Sigmoid colon (tissue), 6 donors: ENCODE measurements at regions not wholly inside any gene's neighbourhood (a gene's known extent, or its start where the extent isn't known, plus 50 kb on each side); places are given as distances from the start of the nearest gene placed in this dataset.

ENCODE experiments used
- DNase-seq: peaks from one replicate; pipeline ENCODE4 v3.0.0-alpha.2; 2019
- H3K27ac ChIP-seq, 4 donors: fragments of 200-600 bp; sonication (generic); one replicate each; pipeline ENCODE4 v1.5.1; 2016 to 2019; ENCODE audit warnings: mild to moderate bottlenecking in 1 of 4
- H3K27me3 ChIP-seq, 3 donors: fragments of 200-600 bp; sonication (generic); one replicate each; pipeline ENCODE4 v1.5.1; 2019; ENCODE audit warnings: mild to moderate bottlenecking in 1 of 3
- H3K36me3 ChIP-seq, 4 donors: fragments of 200-600 bp; sonication (generic); one replicate each; pipeline ENCODE4 v1.5.1; 2016 to 2019
- H3K4me1 ChIP-seq, 4 donors: fragments of 200-600 bp; sonication (generic); one replicate each; pipeline ENCODE4 v1.5.1; 2017 to 2019
- H3K4me3 ChIP-seq, 4 donors: fragments of 200-600 bp; sonication (generic); one replicate each; pipeline ENCODE4 v1.5.1; 2017 to 2019; ENCODE audit warnings: mild to moderate bottlenecking in 2 of 4, moderate library complexity in 1 of 4
- H3K9me3 ChIP-seq, 4 donors: fragments of 200-600 bp in 3 of 4; sonication (generic) in 3 of 4; one replicate each; pipeline versions ENCODE4 v1.5.1 to v1.6.1; 2013 to 2019
- EP300 ChIP-seq, 4 donors: sonication (generic); formaldehyde crosslinking; IDR thresholded peaks; one replicate each; pipeline ENCODE4 v1.6.1; 2017; ENCODE audit warnings: antibody characterized with exemption in 4 of 4
- POLR2A ChIP-seq, 2 donors: fragments of 450-650 bp; IDR thresholded peaks; one replicate each; pipeline ENCODE4 v1.6.1; 2016; ENCODE audit warnings: antibody characterized with exemption in 2 of 2, mild to moderate bottlenecking in 2 of 2, moderate library complexity in 2 of 2
- POLR2AphosphoS5 ChIP-seq, 4 donors: sonication (generic); formaldehyde crosslinking; IDR thresholded peaks; one replicate each; pipeline ENCODE4 v1.6.1; 2017; ENCODE audit warnings: antibody characterized with exemption in 4 of 4
- WGBS, 2 donors: extraction: QIAGEN DNeasy Blood & Tissue Kit; methylation state at CpG; one replicate each; pipeline ENCODE4 v1.1.7; 2013; 5-methylcytosine and 5-hydroxymethylcytosine counted together
- intact Hi-C: fragments of 100-400 bp; cut with DNase I; formaldehyde crosslinking; loops from one replicate; pipeline ENCODE4 v1.15.1; 2023
- TF ChIP-seq, protein P1 (sequence below), 4 experiments: fragments of 450-650 bp in 3 of 4; fragments of 200-600 bp in 1 of 4; IDR thresholded peaks; one replicate each; pipeline ENCODE4 v1.5.1; 2016 to 2019; ENCODE audit warnings: antibody characterized with exemption in 4 of 4, mild to moderate bottlenecking in 3 of 4, moderate library complexity in 2 of 4
- donor health status: healthy with polysubstance abuse.
- donor health status: healthy.

DNA sequence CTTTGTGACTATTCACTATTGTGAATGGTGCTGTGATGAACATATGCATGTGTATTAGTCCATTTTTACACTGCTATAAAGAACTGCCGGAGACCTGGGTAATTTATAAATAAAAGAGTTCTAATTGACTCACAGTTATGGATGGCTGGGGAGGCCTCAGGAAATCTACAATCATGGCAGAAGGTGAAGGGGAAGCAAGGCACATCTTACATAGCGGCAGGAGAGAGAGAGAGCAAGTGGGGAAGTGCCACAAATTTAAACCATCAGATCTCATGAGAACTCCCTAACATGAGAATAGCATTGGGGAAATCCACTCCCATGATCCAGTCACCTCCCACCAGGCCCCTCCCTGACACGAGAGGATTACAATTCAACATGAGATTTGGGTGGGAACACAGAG lies 90.8 kb downstream of the ATP23 start:
- DNase-seq: no peak
- Histone ChIP-seq H3K4me1 (no peaks in the 10 kb centered on the region), H3K27me3 (no peaks in the 10 kb centered on the region), H3K9me3 (peaks cover 0 to 3% (median 2%) of the 10 kb centered on the region in 4 donors), H3K4me3 (no peak overlapping the region), H3K36me3 (no peaks in the 10 kb centered on the region), H3K27ac (no peak overlapping the region)
- intact Hi-C loops: no loop called here
- WGBS, 2 donors: 86 to 87% methylated on average over 3 of the region's 3 CpGs
- TF ChIP-seq, protein P1, sequence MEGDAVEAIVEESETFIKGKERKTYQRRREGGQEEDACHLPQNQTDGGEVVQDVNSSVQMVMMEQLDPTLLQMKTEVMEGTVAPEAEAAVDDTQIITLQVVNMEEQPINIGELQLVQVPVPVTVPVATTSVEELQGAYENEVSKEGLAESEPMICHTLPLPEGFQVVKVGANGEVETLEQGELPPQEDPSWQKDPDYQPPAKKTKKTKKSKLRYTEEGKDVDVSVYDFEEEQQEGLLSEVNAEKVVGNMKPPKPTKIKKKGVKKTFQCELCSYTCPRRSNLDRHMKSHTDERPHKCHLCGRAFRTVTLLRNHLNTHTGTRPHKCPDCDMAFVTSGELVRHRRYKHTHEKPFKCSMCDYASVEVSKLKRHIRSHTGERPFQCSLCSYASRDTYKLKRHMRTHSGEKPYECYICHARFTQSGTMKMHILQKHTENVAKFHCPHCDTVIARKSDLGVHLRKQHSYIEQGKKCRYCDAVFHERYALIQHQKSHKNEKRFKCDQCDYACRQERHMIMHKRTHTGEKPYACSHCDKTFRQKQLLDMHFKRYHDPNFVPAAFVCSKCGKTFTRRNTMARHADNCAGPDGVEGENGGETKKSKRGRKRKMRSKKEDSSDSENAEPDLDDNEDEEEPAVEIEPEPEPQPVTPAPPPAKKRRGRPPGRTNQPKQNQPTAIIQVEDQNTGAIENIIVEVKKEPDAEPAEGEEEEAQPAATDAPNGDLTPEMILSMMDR (IDR thresholded peaks at IDR 0.05): no peak
- TF ChIP-seq POLR2AphosphoS5 (IDR thresholded peaks at IDR 0.05) (no peak), POLR2A (IDR thresholded peaks at IDR 0.05) (no peak), EP300 (IDR thresholded peaks at IDR 0.05) (no peak)

DNA sequence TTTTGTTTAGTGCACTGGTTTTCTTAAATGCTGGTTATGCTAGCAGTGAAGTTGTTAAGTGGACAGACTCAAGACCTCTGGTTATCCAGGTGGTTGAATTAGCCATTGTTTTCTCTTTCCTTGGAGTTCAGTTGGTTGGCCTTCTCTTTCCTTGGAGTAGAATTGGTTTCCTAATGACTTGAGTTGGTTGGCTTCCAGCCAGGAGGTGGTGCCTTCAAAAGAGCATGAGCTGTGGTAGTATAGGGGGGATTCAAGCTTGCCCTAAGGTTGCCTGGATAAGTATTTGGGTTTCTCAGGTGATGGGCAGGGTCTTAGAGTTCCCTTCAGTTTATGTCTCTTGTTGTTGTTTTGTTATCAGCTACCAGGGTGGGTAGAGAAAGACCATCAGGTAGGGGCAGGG lies 92.5 kb downstream of the ATP23 start:
- Histone ChIP-seq H3K27me3 (no peaks in the 10 kb centered on the region), H3K4me3 (no peak overlapping the region), H3K27ac (no peak overlapping the region), H3K4me1 (no peaks in the 10 kb centered on the region), H3K9me3 (peaks cover 2 to 3% (median 3%) of the 10 kb centered on the region in 4 donors), H3K36me3 (no peaks in the 10 kb centered on the region)
- no peak for DNase-seq
- intact Hi-C loops: no loop called here
- no peak for TF ChIP-seq EP300 (IDR thresholded peaks at IDR 0.05)
- no peak for TF ChIP-seq POLR2A (IDR thresholded peaks at IDR 0.05)
- TF ChIP-seq, protein P1 (IDR thresholded peaks at IDR 0.05): no peak
- no peak for TF ChIP-seq POLR2AphosphoS5 (IDR thresholded peaks at IDR 0.05)

DNA sequence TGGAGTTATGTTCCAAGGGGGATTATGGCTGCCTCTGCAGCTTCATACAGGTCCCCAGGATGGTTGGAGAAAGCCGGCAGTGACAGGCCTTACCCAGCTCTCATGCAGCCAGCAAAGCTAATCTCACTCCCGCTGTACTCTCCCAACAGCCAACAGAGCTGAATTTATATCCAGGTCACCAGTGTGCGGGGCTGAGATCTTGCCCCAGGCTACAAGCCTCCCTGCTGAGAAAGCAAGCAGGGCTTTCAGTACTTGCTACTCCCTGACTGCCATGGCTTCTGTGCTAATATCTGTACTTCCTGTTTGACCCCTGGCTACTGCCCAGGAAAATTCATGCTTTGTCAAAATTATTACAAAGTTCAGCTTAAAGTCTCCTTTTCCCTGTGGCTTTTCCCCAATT lies 92.9 kb downstream of the ATP23 start:
- Histone ChIP-seq H3K9me3 (peaks cover 2 to 3% (median 3%) of the 10 kb centered on the region in 4 donors), H3K27ac (no peak overlapping the region), H3K4me3 (no peak overlapping the region), H3K4me1 (no peaks in the 10 kb centered on the region), H3K36me3 (no peaks in the 10 kb centered on the region), H3K27me3 (no peaks in the 10 kb centered on the region)
- WGBS, 2 donors: 93 to 95% methylated on average over 3 of the region's 3 CpGs
- TF ChIP-seq POLR2AphosphoS5 (IDR thresholded peaks at IDR 0.05) (no peak), POLR2A (IDR thresholded peaks at IDR 0.05) (no peak), EP300 (IDR thresholded peaks at IDR 0.05) (no peak)
- TF ChIP-seq, protein P1 (IDR thresholded peaks at IDR 0.05): no peak
- intact Hi-C loops: no loop called here
- no peak for DNase-seq

DNA sequence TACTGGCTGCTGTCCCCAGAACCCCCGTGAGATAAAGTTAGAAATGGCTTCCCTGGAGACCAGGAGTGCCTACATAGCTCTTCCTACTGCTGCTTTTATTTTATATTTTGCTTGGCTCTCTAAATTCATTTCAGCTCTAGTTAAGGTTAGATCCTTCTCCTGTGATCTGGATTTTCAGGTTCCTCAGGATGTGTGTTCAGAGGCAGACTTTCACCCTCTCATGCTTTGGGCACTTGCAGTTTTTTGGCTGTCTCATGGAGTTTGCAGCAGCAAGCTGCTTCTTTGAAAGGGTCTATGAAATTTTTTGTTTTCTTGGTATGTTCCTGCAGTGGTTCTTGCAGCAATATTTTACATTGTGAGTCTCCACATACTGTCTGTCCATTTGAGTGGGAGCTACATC lies 93.3 kb downstream of the ATP23 start:
- intact Hi-C loops: no loop called here
- Histone ChIP-seq H3K27ac (no peak overlapping the region), H3K27me3 (no peaks in the 10 kb centered on the region), H3K4me1 (no peaks in the 10 kb centered on the region), H3K9me3 (peaks cover 2 to 3% (median 3%) of the 10 kb centered on the region in 4 donors), H3K36me3 (no peaks in the 10 kb centered on the region), H3K4me3 (no peak overlapping the region)
- TF ChIP-seq POLR2A (IDR thresholded peaks at IDR 0.05): no peak
- TF ChIP-seq EP300 (IDR thresholded peaks at IDR 0.05): no peak
- TF ChIP-seq, protein P1 (IDR thresholded peaks at IDR 0.05): no peak
- no peak for TF ChIP-seq POLR2AphosphoS5 (IDR thresholded peaks at IDR 0.05)
- WGBS, 2 donors: 0% methylated on average over 1 of the region's 1 CpG
- no peak for DNase-seq

DNA sequence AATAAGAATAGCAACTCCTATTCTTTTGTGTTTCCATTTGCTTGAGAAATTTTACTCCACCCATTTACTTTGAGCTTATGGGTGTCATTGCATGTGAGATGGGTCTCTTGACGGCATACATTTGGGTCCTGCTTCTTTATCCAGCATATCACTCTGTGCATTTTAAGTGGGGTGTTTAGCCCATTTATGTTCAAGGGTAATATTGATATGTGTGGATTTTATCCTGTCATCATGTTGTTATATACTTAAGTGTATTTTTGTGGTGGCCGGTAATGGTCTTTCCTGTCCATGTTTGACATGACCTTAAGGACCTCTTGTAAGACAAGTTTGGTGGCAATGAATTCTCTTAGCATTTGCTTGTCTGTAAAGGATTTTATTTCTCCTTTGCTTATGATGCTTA lies 100.1 kb downstream of the ATP23 start:
- DNase-seq: no peak
- no peak overlapping the region for H3K27ac ChIP-seq
- H3K27me3 ChIP-seq: no peaks in the 10 kb centered on the region
- WGBS, 2 donors: 92 to 93% methylated on average over 2 of the region's 2 CpGs
- peaks cover 0 to 4% (median 2%) of the 10 kb centered on the region in 4 donors for H3K9me3 ChIP-seq
- H3K4me1 ChIP-seq: no peaks in the 10 kb centered on the region
- intact Hi-C loops: no loop called here
- H3K4me3 ChIP-seq: no peak overlapping the region
- H3K36me3 ChIP-seq: no peaks in the 10 kb centered on the region
- no peak for TF ChIP-seq POLR2AphosphoS5 (IDR thresholded peaks at IDR 0.05)
